H9 (cell line): ENCODE measurements at regions not wholly inside any gene's neighbourhood (a gene's known extent, or its start where the extent isn't known, plus 50 kb on each side); places are given as distances from the start of the nearest gene placed in this dataset.

Source experiments
- DNase-seq: peaks from one replicate; pipeline ENCODE4 v3.0.0-alpha.2; 2017
- H2AFZ ChIP-seq: one replicate; pipeline ENCODE4 v1.6.1; 2013; ENCODE audit warnings: mild to moderate bottlenecking, low read length, control low read depth, moderate library complexity
- H2AK5ac ChIP-seq: 2 replicates; pipeline ENCODE4 v1.6.1; 2013; ENCODE audit warnings: low read length, control low read depth, mixed read lengths; ENCODE audit not compliant: insufficient read length
- H2BK120ac ChIP-seq: one replicate; pipeline ENCODE4 v1.6.1; 2013; ENCODE audit warnings: low read depth, mild to moderate bottlenecking, low read length, control low read depth, inconsistent platforms; ENCODE audit not compliant: poor library complexity, severe bottlenecking
- H2BK12ac ChIP-seq: 2 replicates; pipeline ENCODE4 v1.6.1; 2013; ENCODE audit warnings: low read length, control low read depth, mixed read lengths, low read depth; ENCODE audit not compliant: insufficient read length
- H2BK15ac ChIP-seq: 2 replicates; pipeline ENCODE4 v1.6.1; 2013; ENCODE audit warnings: low read depth, low read length, control low read depth
- H2BK20ac ChIP-seq: one replicate; pipeline ENCODE4 v1.6.1; 2013; ENCODE audit warnings: low read depth, mild to moderate bottlenecking, low read length, control low read depth, inconsistent platforms; ENCODE audit not compliant: poor library complexity, severe bottlenecking
- H2BK5ac ChIP-seq: 2 replicates; pipeline ENCODE4 v1.6.1; 2013; ENCODE audit warnings: low read length, control low read depth, mixed read lengths; ENCODE audit not compliant: insufficient read length
- H3K14ac ChIP-seq: 2 replicates; pipeline ENCODE4 v1.6.1; 2013; ENCODE audit warnings: low read length, control low read depth; ENCODE audit not compliant: insufficient read depth
- H3K18ac ChIP-seq: 2 replicates; pipeline ENCODE4 v1.6.1; 2013; ENCODE audit warnings: low read depth, mild to moderate bottlenecking, mixed read lengths, low read length, control low read depth; ENCODE audit not compliant: insufficient read length
- H3K23ac ChIP-seq: 2 replicates; pipeline ENCODE4 v1.6.1; 2013; ENCODE audit warnings: low read length, control low read depth, mixed read lengths, low read depth; ENCODE audit not compliant: insufficient read length
- H3K23me2 ChIP-seq: 2 replicates; pipeline ENCODE4 v1.6.1; 2013; ENCODE audit warnings: low read depth, mild to moderate bottlenecking, mixed read lengths, low read length, control low read depth; ENCODE audit not compliant: insufficient read length, poor library complexity, severe bottlenecking
- H3K27ac ChIP-seq: 2 replicates; pipeline ENCODE4 v1.5.1; 2013; ENCODE audit warnings: low read length, control low read depth, mixed read lengths, low read depth; ENCODE audit not compliant: insufficient read length
- H3K27me3 ChIP-seq: 2 replicates; pipeline ENCODE4 v1.6.1; 2013; ENCODE audit warnings: low read length, control low read depth, inconsistent platforms; ENCODE audit not compliant: insufficient read depth
- H3K4ac ChIP-seq: 2 replicates; pipeline ENCODE4 v1.6.1; 2013; ENCODE audit warnings: low read depth, mild to moderate bottlenecking, control low read depth, inconsistent platforms, low read length, moderate library complexity
- H3K4me1 ChIP-seq: 2 replicates; pipeline ENCODE4 v1.6.1; 2013; ENCODE audit warnings: low read length, control low read depth, inconsistent platforms; ENCODE audit not compliant: insufficient read depth
- H3K4me2 ChIP-seq: 2 replicates; pipeline ENCODE4 v1.6.1; 2013; ENCODE audit warnings: low read length, control low read depth, mixed read lengths; ENCODE audit not compliant: insufficient read length, insufficient read depth
- H3K56ac ChIP-seq: 2 replicates; pipeline ENCODE4 v1.6.1; 2013; ENCODE audit warnings: low read depth, mild to moderate bottlenecking, mixed read lengths, low read length, control low read depth; ENCODE audit not compliant: insufficient read length
- H3K79me1 ChIP-seq: 2 replicates; pipeline ENCODE4 v1.6.1; 2013; ENCODE audit warnings: low read depth, mild to moderate bottlenecking, moderate library complexity, low read length, control low read depth, inconsistent platforms; ENCODE audit not compliant: insufficient read depth, poor library complexity, severe bottlenecking
- H3K79me2 ChIP-seq: 2 replicates; pipeline ENCODE4 v1.6.1; 2013; ENCODE audit warnings: low read length, control low read depth, inconsistent platforms; ENCODE audit not compliant: insufficient read depth
- H3K9ac ChIP-seq: 2 replicates; pipeline ENCODE4 v1.6.1; 2013; ENCODE audit warnings: low read length, control low read depth, mixed read lengths; ENCODE audit not compliant: insufficient read length; ENCODE audit errors: extremely low read depth
- H3K9me3 ChIP-seq: one replicate; pipeline ENCODE4 v1.6.1; 2013; ENCODE audit warnings: low read depth, low read length, inconsistent platforms; ENCODE audit not compliant: control insufficient read depth
- H3T11ph ChIP-seq: one replicate; pipeline ENCODE4 v1.6.1; 2013; ENCODE audit warnings: mild to moderate bottlenecking, low read length, control low read depth, inconsistent platforms
- H4K20me1 ChIP-seq: one replicate; pipeline ENCODE4 v1.6.1; 2013; ENCODE audit not compliant: control insufficient read depth, insufficient read length, insufficient read depth
- H4K5ac ChIP-seq: 2 replicates; pipeline ENCODE4 v1.6.1; 2013; ENCODE audit warnings: low read depth, mild to moderate bottlenecking, mixed read lengths, low read length, control low read depth; ENCODE audit not compliant: insufficient read length
- H4K8ac ChIP-seq: replicated peaks from 2 replicates; pipeline ENCODE4 v1.6.1; 2013; ENCODE audit warnings: low read length, control low read depth, mixed read lengths, low read depth; ENCODE audit not compliant: insufficient read length
- H4K91ac ChIP-seq: 2 replicates; pipeline ENCODE4 v1.6.1; 2013; ENCODE audit warnings: low read depth, mild to moderate bottlenecking, moderate library complexity, mixed read lengths, low read length, control low read depth; ENCODE audit not compliant: insufficient read length
- H3K27ac Mint-ChIP-seq, 3 experiments: 2 replicates in 2 of 3; 3 replicates in 1 of 3; pipeline ENCODE4 v1.8.0; 2020 to 2021; ENCODE audit warnings: mixed read lengths in 3 of 3, mild to moderate bottlenecking in 1 of 3, moderate library complexity in 1 of 3
- H3K27me3 Mint-ChIP-seq: 2 replicates; pipeline ENCODE4 v1.8.0; 2021; ENCODE audit warnings: low read depth, mild to moderate bottlenecking, moderate library complexity, mixed read lengths
- H3K36me3 Mint-ChIP-seq, 3 experiments: 2 replicates in 2 of 3; 3 replicates in 1 of 3; pipeline ENCODE4 v1.8.0; 2020 to 2021; ENCODE audit warnings: low read depth in 3 of 3, mixed read lengths in 3 of 3; ENCODE audit not compliant: insufficient read depth in 1 of 3
- H3K4me1 Mint-ChIP-seq, 2 experiments: 2 replicates each; pipeline ENCODE4 v1.8.0; 2020; ENCODE audit warnings: mixed read lengths in 2 of 2
- H3K4me3 Mint-ChIP-seq, 2 experiments: 2 replicates in 1 of 2; 3 replicates in 1 of 2; pipeline ENCODE4 v1.8.0; 2020 to 2021; ENCODE audit warnings: mild to moderate bottlenecking in 2 of 2, mixed read lengths in 2 of 2, moderate library complexity in 1 of 2
- H3K9me3 Mint-ChIP-seq, 2 experiments: 2 replicates in 1 of 2; 3 replicates in 1 of 2; pipeline ENCODE4 v1.8.0; 2020; ENCODE audit warnings: mild to moderate bottlenecking in 2 of 2, mixed read lengths in 2 of 2, moderate library complexity in 1 of 2
- CTCF ChIP-seq: fragments of 200-600 bp; sonication (generic); conservative IDR thresholded peaks from 3 replicates; pipeline ENCODE4 v1.8.0; 2021; ENCODE audit warnings: antibody characterized with exemption, mild to moderate bottlenecking
- WGBS: extraction: QIAGEN DNeasy Blood & Tissue Kit; methylation state at CpG from one replicate; pipeline ENCODE4 v1.1.7; 2013; ENCODE audit warnings: missing lambda C conversion rate, low lambda C conversion rate, mixed read lengths; ENCODE audit not compliant: insufficient read length; ENCODE audit errors: extremely low coverage; 5-methylcytosine and 5-hydroxymethylcytosine counted together

DNA sequence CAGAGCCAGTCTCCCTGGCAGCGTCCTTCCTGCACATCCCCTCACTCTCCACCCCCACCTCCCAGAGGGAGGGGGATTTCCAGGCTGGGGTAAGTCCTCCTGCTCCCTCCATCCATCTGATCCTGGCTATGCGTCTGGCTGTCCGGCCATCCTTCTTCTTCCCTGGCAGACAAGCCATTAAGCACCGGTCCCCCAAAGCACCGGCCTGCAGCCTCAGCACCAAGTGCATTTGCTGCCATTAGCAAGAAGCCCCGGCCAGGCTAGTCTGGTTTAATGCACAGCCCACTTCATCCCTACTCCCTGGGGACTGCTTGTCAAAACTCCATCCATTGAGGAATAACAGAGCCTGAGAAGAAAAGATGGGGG is 208.7 kb upstream of the IER5L start:
- no peak overlapping the region for H3K27ac Mint-ChIP-seq
- Histone ChIP-seq H3K4me2 (no peak overlapping the region), H2BK120ac (no peak overlapping the region), H4K5ac (no peak overlapping the region), H2BK15ac (no peak overlapping the region), H4K20me1 (no peaks in the 10 kb centered on the region), H3T11ph (no peak overlapping the region), H4K8ac (no peak overlapping the region), H3K9ac (no peak overlapping the region), H2BK5ac (no peak overlapping the region), H3K27me3 (no peaks in the 10 kb centered on the region), H3K23me2 (peaks cover 5% of the 10 kb centered on the region), H3K4me1 (no peaks in the 10 kb centered on the region), H3K14ac (no peak overlapping the region), H2BK20ac (no peak overlapping the region), H3K79me2 (no peaks in the 10 kb centered on the region), H3K23ac (no peak overlapping the region), H3K79me1 (no peaks in the 10 kb centered on the region), H3K9me3 (no peaks in the 10 kb centered on the region), H2AFZ (no peak overlapping the region), H3K56ac (no peak overlapping the region), H2BK12ac (no peak overlapping the region), H4K91ac (no peak overlapping the region), H2AK5ac (no peak overlapping the region), H3K4ac (no peak overlapping the region), H3K18ac (no peak overlapping the region), H3K27ac (no peak overlapping the region)
- WGBS, result no CpG with 5 or more reads among the region's 6 CpGs
- peaks cover 14 to 16% of the 10 kb centered on the region in 2 experiments for H3K4me1 Mint-ChIP-seq
- no peak for TF ChIP-seq CTCF
- peaks cover 25% of the 10 kb centered on the region for H3K27me3 Mint-ChIP-seq
- no peak overlapping the region for H3K4me3 Mint-ChIP-seq
- peaks cover 0 to 2% (median 0%) of the 10 kb centered on the region in 3 experiments; a peak in 1 of 7 replicates for H3K36me3 Mint-ChIP-seq
- H3K9me3 Mint-ChIP-seq, result no peaks in the 10 kb centered on the region; a peak in 2 of 5 replicates
- no peak for DNase-seq
